OCI-LY3 (cell line): ENCODE measurements at regions not wholly inside any gene's neighbourhood (a gene's known extent, or its start where the extent isn't known, plus 50 kb on each side); places are given as distances from the start of the nearest gene placed in this dataset.

Source experiments
- H2AFZ ChIP-seq: fragments of 200-600, 300-600 bp; shearing (Covaris generic); 2 replicates; pipeline ENCODE4 v1.6.0; 2014; ENCODE audit warnings: antibody characterized with exemption, low read depth, low read length
- H3K27ac ChIP-seq: fragments of 200-600, 300-600 bp; sonication (generic); 2 replicates; pipeline ENCODE4 v1.5.1; 2014; ENCODE audit warnings: mild to moderate bottlenecking, low read length, moderate library complexity, mixed read lengths
- H3K27me3 ChIP-seq: fragments of 200-600, 300-600 bp; sonication (generic); 2 replicates; pipeline ENCODE4 v1.6.1; 2014; ENCODE audit warnings: low read depth, low read length, mixed read lengths
- H3K36me3 ChIP-seq: fragments of 200-600, 300-600 bp; sonication (generic); replicated peaks from 2 replicates; pipeline ENCODE3; 2014; ENCODE audit warnings: low read depth, low read length, mixed read lengths
- H3K4me1 ChIP-seq: fragments of 300-600, 200-600 bp; sonication (generic); 2 replicates; pipeline ENCODE4 v1.6.1; 2014; ENCODE audit warnings: low read length, mixed read lengths
- H3K4me2 ChIP-seq: fragments of 200-600, 300-600 bp; sonication (generic); 2 replicates; pipeline ENCODE4 v1.6.1; 2014; ENCODE audit warnings: low read length, mixed read lengths
- H3K4me3 ChIP-seq: fragments of 300-600, 200-600 bp; sonication (generic); 2 replicates; pipeline ENCODE4 v1.5.1; 2014; ENCODE audit warnings: antibody characterized with exemption, mild to moderate bottlenecking, low read length, moderate library complexity
- H3K79me2 ChIP-seq: fragments of 300-600, 200-600 bp; shearing (Covaris generic); 2 replicates; pipeline ENCODE4 v1.6.1; 2014; ENCODE audit warnings: mild to moderate bottlenecking, low read length, mixed read lengths
- H3K9ac ChIP-seq: fragments of 300-600, 200-600 bp; shearing (Covaris generic); 2 replicates; pipeline ENCODE4 v1.6.0; 2014; ENCODE audit warnings: mild to moderate bottlenecking, low read length, moderate library complexity
- H3K9me3 ChIP-seq: fragments of 200-600, 300-600 bp; shearing (Covaris generic); 2 replicates; pipeline ENCODE4 v1.6.1; 2014; ENCODE audit warnings: low read length, mixed read lengths; ENCODE audit not compliant: insufficient read depth
- H4K20me1 ChIP-seq: fragments of 200-600, 300-600 bp; sonication (generic); 2 replicates; pipeline ENCODE4 v1.6.1; 2016; ENCODE audit warnings: low read length, mixed read lengths; ENCODE audit not compliant: insufficient read depth
- CTCF ChIP-seq: fragments of 200-600, 300-600 bp; sonication (generic); IDR thresholded peaks from 2 replicates; pipeline ENCODE4 v1.5.1; 2014; ENCODE audit warnings: antibody characterized with exemption, low read length, low read depth
- EZH2phosphoT487 ChIP-seq: fragments of 200-600 bp; shearing (Covaris generic); IDR thresholded peaks from 2 replicates; pipeline ENCODE4 v1.6.1; 2018; ENCODE audit warnings: antibody characterized with exemption, mixed run types, low read depth

GRCh38 chr13:36536546-36536945 is 104.3 kb downstream of the CCNA1 start:
- 0 out of 2 replicates have a peak, but pooled peaks cover 3% of the 10 kb centered on the region for H3K9me3 ChIP-seq
- H3K27me3 ChIP-seq, result no peaks in the 10 kb centered on the region
- no peaks in the 10 kb centered on the region for H3K36me3 ChIP-seq
- no peak overlapping the region for H2AFZ ChIP-seq
- H3K4me1 ChIP-seq, result no peaks in the 10 kb centered on the region
- no peak overlapping the region for H3K4me3 ChIP-seq
- no peak overlapping the region for H3K9ac ChIP-seq
- TF ChIP-seq CTCF (no peak), EZH2phosphoT487 (no peak)
- no peak overlapping the region for H3K27ac ChIP-seq
- no peak overlapping the region for H3K4me2 ChIP-seq
- H3K79me2 ChIP-seq, result no peaks in the 10 kb centered on the region
- no peaks in the 10 kb centered on the region for H4K20me1 ChIP-seq

GRCh38 chr13:36543671-36544070 is 111.4 kb downstream of the CCNA1 start:
- Histone ChIP-seq H3K4me2 (no peak overlapping the region), H2AFZ (no peak overlapping the region), H3K4me3 (no peak overlapping the region), H3K36me3 (no peaks in the 10 kb centered on the region), H3K9ac (no peak overlapping the region), H4K20me1 (no peaks in the 10 kb centered on the region), H3K27me3 (no peaks in the 10 kb centered on the region), H3K9me3 (0 out of 2 replicates have a peak, but pooled peaks cover 3% of the 10 kb centered on the region), H3K27ac (no peak overlapping the region), H3K79me2 (no peaks in the 10 kb centered on the region), H3K4me1 (no peaks in the 10 kb centered on the region)
- TF ChIP-seq CTCF, result no peak
- TF ChIP-seq EZH2phosphoT487, result no peak

GRCh38 chr13:36548129-36548528 is 115.8 kb downstream of the CCNA1 start:
- Histone ChIP-seq H3K4me2 (no peak overlapping the region), H4K20me1 (no peaks in the 10 kb centered on the region), H3K4me1 (no peaks in the 10 kb centered on the region), H3K9me3 (no peaks in the 10 kb centered on the region), H3K36me3 (no peaks in the 10 kb centered on the region), H3K27me3 (no peaks in the 10 kb centered on the region), H3K9ac (no peak overlapping the region), H3K4me3 (no peak overlapping the region), H3K79me2 (no peaks in the 10 kb centered on the region), H3K27ac (no peak overlapping the region), H2AFZ (no peak overlapping the region)
- TF ChIP-seq EZH2phosphoT487, result no peak
- no peak for TF ChIP-seq CTCF

- H4K20me1 ChIP-seq, result no peaks in the 10 kb centered on the region
- H3K27ac ChIP-seq, result no peak overlapping the region
- no peak overlapping the region for H3K9ac ChIP-seq
- TF ChIP-seq CTCF (no peak), EZH2phosphoT487 (no peak)
- H3K4me1 ChIP-seq, result no peaks in the 10 kb centered on the region
- H3K36me3 ChIP-seq, result no peaks in the 10 kb centered on the region
- no peaks in the 10 kb centered on the region for H3K27me3 ChIP-seq
- no peaks in the 10 kb centered on the region for H3K9me3 ChIP-seq
- H2AFZ ChIP-seq, result no peak overlapping the region
- no peak overlapping the region for H3K4me3 ChIP-seq
- H3K79me2 ChIP-seq, result no peaks in the 10 kb centered on the region
- no peak overlapping the region for H3K4me2 ChIP-seq
Observed at GRCh38 chr13:36549126-36549702, 116.9 kb downstream of the CCNA1 start.
